ENCODE measurements at regions not wholly inside any gene's neighbourhood (a gene's known extent, or its start where the extent isn't known, plus 50 kb on each side); places are given as distances from the start of the nearest gene placed in this dataset.

DNA sequence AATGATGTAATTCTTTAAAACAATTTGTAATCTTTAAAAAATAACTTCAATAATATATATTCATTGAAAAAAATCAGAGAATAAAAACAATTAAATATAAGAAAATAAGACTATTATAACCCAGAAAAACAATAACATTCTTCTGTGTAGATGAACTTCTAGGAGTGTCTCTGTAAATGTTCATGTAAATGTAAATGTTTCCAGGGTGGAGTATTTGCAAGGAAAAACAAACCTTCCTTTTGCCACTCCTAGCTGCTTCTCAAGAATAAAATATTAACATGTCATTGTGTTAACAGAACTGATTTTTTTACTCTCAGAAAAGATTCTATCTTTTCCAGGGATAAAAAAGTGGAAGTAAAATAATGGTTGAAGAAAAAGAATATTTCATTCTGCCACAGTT lies 431.9 kb downstream of the PLCL1 start:
- H3K4me1 ChIP-seq, result no peaks in the 10 kb centered on the region
- H3K4me3 ChIP-seq, result no peak overlapping the region
- no peak for TF ChIP-seq POLR2A (IDR thresholded peaks at IDR 0.05)
- TF ChIP-seq, protein P1, sequence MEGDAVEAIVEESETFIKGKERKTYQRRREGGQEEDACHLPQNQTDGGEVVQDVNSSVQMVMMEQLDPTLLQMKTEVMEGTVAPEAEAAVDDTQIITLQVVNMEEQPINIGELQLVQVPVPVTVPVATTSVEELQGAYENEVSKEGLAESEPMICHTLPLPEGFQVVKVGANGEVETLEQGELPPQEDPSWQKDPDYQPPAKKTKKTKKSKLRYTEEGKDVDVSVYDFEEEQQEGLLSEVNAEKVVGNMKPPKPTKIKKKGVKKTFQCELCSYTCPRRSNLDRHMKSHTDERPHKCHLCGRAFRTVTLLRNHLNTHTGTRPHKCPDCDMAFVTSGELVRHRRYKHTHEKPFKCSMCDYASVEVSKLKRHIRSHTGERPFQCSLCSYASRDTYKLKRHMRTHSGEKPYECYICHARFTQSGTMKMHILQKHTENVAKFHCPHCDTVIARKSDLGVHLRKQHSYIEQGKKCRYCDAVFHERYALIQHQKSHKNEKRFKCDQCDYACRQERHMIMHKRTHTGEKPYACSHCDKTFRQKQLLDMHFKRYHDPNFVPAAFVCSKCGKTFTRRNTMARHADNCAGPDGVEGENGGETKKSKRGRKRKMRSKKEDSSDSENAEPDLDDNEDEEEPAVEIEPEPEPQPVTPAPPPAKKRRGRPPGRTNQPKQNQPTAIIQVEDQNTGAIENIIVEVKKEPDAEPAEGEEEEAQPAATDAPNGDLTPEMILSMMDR (IDR thresholded peaks at IDR 0.05 in 4 of 5, conservative IDR thresholded peaks at IDR 0.05 in 1 of 5), result no peak
- in situ Hi-C loops (cut with MboI; ENCODE audit: low sequenced_read_pairs in 4 of 4), result no loop called here
- H3K36me3 ChIP-seq, result no peaks in the 10 kb centered on the region
- H3K27ac ChIP-seq, result no peak overlapping the region
- intact Hi-C loops (cut with DNase I; ENCODE audit: low total_unique reads), result no loop called here
- DNase-seq (no peak), ATAC-seq (no peak)
- H3K27me3 ChIP-seq, result no peaks in the 10 kb centered on the region
- H3K9me3 ChIP-seq, result no peaks in the 10 kb centered on the region

- intact Hi-C loops (cut with DNase I; ENCODE audit: low total_unique reads), result no loop called here
- Histone ChIP-seq H3K27ac (no peak overlapping the region), H3K4me1 (no peaks in the 10 kb centered on the region), H3K36me3 (no peaks in the 10 kb centered on the region), H3K9me3 (no peaks in the 10 kb centered on the region), H3K4me3 (no peak overlapping the region), H3K27me3 (no peaks in the 10 kb centered on the region)
- no peak for ATAC-seq
- in situ Hi-C loops (cut with MboI; ENCODE audit: low sequenced_read_pairs in 4 of 4), result no loop called here
- no peak for DNase-seq
- TF ChIP-seq POLR2A (IDR thresholded peaks at IDR 0.05), result no peak
- TF ChIP-seq, protein P1 (IDR thresholded peaks at IDR 0.05 in 4 of 5, conservative IDR thresholded peaks at IDR 0.05 in 1 of 5), result no peak
These were observed 427.9 kb downstream of the PLCL1 start for GRCh38 chr2:198232281-198232680.

DNA sequence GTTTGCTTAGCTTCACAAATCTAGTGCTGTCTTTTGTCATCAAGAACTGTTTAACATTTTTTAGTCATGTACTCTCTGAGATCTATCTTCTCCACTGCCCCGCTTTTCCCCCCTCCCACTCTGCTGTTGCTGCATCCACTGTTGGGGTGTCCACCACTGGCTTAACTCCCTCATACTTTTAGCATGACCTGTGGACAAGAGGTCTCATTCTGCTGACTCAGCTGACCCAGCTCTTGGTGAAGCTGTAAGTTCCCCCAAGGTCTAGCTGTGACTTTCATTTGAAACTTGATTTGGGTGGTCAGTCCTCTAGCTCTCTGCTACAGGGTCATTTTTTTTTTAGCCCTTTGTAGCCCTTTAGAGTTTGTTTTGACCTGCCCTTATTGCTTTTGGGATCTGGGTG lies 427.2 kb downstream of the PLCL1 start:
- H3K4me3 ChIP-seq, result no peak overlapping the region
- H3K4me1 ChIP-seq, result no peaks in the 10 kb centered on the region
- no peak for TF ChIP-seq POLR2A (IDR thresholded peaks at IDR 0.05)
- TF ChIP-seq, protein P1 (IDR thresholded peaks at IDR 0.05 in 4 of 5, conservative IDR thresholded peaks at IDR 0.05 in 1 of 5), result no peak
- DNase-seq (no peak), ATAC-seq (no peak)
- H3K9me3 ChIP-seq, result no peaks in the 10 kb centered on the region
- H3K27ac ChIP-seq, result no peak overlapping the region
- H3K27me3 ChIP-seq, result no peaks in the 10 kb centered on the region
- intact Hi-C loops (cut with DNase I; ENCODE audit: low total_unique reads), result no loop called here
- in situ Hi-C loops (cut with MboI; ENCODE audit: low sequenced_read_pairs in 4 of 4), result no loop called here
- no peaks in the 10 kb centered on the region for H3K36me3 ChIP-seq

GRCh38 chr2:198220763-198221610 lies 416.6 kb downstream of the PLCL1 start:
- no peak overlapping the region for H3K27ac ChIP-seq
- H3K27me3 ChIP-seq, result no peaks in the 10 kb centered on the region
- H3K9me3 ChIP-seq, result no peaks in the 10 kb centered on the region
- ATAC-seq (no peak), DNase-seq (no peak)
- TF ChIP-seq POLR2A (IDR thresholded peaks at IDR 0.05), result no peak
- TF ChIP-seq, protein P1 (IDR thresholded peaks at IDR 0.05 in 4 of 5, conservative IDR thresholded peaks at IDR 0.05 in 1 of 5), result no peak
- intact Hi-C loops (cut with DNase I; ENCODE audit: low total_unique reads), result no loop called here
- no peak overlapping the region for H3K4me3 ChIP-seq
- no peaks in the 10 kb centered on the region for H3K36me3 ChIP-seq
- H3K4me1 ChIP-seq, result no peaks in the 10 kb centered on the region
- in situ Hi-C loops (cut with MboI; ENCODE audit: low sequenced_read_pairs in 4 of 4), result no loop called here

Measured in gastrocnemius medialis (tissue), 4 donors.